Right atrium auricular region (tissue), 2 donors: ENCODE measurements at regions not wholly inside any gene's neighbourhood (a gene's known extent, or its start where the extent isn't known, plus 50 kb on each side); places are given as distances from the start of the nearest gene placed in this dataset.

Experiments
- DNase-seq: peaks from one replicate; pipeline ENCODE4 v3.0.0-alpha.2; 2019; ENCODE audit warnings: low spot score
- H3K27ac ChIP-seq, 2 donors: fragments of 200-600 bp; sonication (generic); 1 replicate in 1 of 2; 2 replicates in 1 of 2; pipeline ENCODE4 v1.5.1; 2016 to 2019
- H3K27me3 ChIP-seq, 2 donors: fragments of 200-600 bp; sonication (generic); one replicate each; pipeline versions ENCODE4 v1.5.1 to v1.6.0; 2017 to 2019
- H3K36me3 ChIP-seq: fragments of 200-600 bp; sonication (generic); one replicate; pipeline ENCODE4 v1.5.1; 2016
- H3K4me1 ChIP-seq, 2 donors: fragments of 200-600 bp; sonication (generic); one replicate each; pipeline versions ENCODE4 v1.5.1 to v1.6.0; 2017 to 2019
- H3K4me3 ChIP-seq, 2 donors: fragments of 200-600 bp; sonication (generic); 1 replicate in 1 of 2; 2 replicates in 1 of 2; pipeline ENCODE4 v1.5.1; 2017 to 2019; ENCODE audit warnings: mild to moderate bottlenecking in 1 of 2, moderate library complexity in 1 of 2
- H3K9me3 ChIP-seq, 2 donors: fragments of 200-600 bp; sonication (generic); one replicate each; pipeline ENCODE4 v1.5.1; 2019
- TF ChIP-seq, protein P1 (sequence below), 2 donors: fragments of 200-600 bp; sonication (generic); IDR thresholded peaks; one replicate each; pipeline ENCODE4 v1.5.1; 2019; ENCODE audit warnings: antibody characterized with exemption in 2 of 2

DNA sequence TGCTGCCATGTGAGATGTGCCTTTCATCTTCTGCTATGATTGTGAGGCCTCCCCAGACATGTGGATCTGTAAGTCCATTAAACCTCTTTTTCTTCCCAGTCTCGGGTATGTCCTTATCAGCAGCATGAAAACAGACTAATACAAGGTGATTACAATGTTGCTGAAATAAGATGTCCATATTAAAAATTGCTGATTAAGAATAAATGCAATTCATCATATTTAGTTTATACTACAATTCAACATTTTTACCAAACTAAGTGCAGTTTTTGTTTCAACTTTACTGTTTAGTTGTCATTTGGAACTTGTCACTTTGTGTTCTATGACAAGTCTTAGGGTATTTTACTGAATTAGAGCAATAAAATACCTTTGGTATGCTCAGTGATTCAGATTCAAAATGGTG is 127.6 kb upstream of the TMCO5A start:
- Histone ChIP-seq H3K4me3 (no peak overlapping the region), H3K9me3 (no peaks in the 10 kb centered on the region), H3K4me1 (no peaks in the 10 kb centered on the region), H3K27me3 (no peaks in the 10 kb centered on the region), H3K36me3 (no peaks in the 10 kb centered on the region), H3K27ac (no peak overlapping the region)
- no peak for DNase-seq
- TF ChIP-seq, protein P1, sequence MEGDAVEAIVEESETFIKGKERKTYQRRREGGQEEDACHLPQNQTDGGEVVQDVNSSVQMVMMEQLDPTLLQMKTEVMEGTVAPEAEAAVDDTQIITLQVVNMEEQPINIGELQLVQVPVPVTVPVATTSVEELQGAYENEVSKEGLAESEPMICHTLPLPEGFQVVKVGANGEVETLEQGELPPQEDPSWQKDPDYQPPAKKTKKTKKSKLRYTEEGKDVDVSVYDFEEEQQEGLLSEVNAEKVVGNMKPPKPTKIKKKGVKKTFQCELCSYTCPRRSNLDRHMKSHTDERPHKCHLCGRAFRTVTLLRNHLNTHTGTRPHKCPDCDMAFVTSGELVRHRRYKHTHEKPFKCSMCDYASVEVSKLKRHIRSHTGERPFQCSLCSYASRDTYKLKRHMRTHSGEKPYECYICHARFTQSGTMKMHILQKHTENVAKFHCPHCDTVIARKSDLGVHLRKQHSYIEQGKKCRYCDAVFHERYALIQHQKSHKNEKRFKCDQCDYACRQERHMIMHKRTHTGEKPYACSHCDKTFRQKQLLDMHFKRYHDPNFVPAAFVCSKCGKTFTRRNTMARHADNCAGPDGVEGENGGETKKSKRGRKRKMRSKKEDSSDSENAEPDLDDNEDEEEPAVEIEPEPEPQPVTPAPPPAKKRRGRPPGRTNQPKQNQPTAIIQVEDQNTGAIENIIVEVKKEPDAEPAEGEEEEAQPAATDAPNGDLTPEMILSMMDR (IDR thresholded peaks at IDR 0.05): no peak

DNA sequence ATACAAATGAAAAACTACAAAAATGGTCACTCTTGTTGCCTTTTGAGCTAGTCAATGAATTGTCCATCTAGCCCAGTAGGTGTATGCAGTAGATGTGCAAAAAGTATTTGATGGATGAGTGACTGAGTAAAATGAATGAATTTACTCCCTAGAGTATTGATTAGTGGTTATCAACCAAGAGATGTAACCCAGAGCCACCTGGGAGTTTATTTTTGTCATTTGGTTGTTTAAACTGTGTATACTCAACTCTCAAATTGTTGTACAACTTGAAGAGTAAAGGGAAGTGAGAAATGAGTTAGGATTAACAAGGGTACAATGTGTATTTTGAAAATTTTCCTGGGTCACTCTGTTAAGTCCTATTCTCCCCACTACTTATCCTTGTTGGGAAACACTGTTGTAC is 124.1 kb upstream of the TMCO5A start:
- Histone ChIP-seq H3K4me3 (no peak overlapping the region), H3K27me3 (no peaks in the 10 kb centered on the region), H3K27ac (no peak overlapping the region), H3K36me3 (no peaks in the 10 kb centered on the region), H3K4me1 (no peaks in the 10 kb centered on the region), H3K9me3 (no peaks in the 10 kb centered on the region)
- no peak for DNase-seq
- TF ChIP-seq, protein P1 (IDR thresholded peaks at IDR 0.05): no peak

DNA sequence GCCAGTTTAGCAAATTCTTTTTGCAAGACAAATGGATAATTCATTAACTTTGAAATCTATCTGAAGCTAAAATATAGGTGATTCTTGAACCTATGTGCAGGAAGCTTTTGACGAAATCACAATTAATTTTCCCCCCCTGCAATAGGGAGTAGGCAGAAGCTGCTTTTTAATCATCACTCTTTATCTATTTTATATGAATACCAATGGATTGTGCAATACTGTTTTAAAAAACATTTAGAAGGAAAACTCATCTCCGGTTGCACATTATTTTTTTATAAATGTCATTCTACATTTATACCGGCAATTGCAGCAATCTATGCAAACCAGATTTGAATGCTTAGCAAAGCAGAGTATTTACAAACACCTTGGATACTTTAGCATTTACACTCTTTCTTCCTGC is 121.1 kb upstream of the TMCO5A start:
- Histone ChIP-seq H3K4me3 (no peak overlapping the region), H3K27ac (no peak overlapping the region), H3K36me3 (no peaks in the 10 kb centered on the region), H3K27me3 (no peaks in the 10 kb centered on the region), H3K4me1 (no peaks in the 10 kb centered on the region), H3K9me3 (no peaks in the 10 kb centered on the region)
- no peak for DNase-seq
- TF ChIP-seq, protein P1 (IDR thresholded peaks at IDR 0.05): no peak

DNA sequence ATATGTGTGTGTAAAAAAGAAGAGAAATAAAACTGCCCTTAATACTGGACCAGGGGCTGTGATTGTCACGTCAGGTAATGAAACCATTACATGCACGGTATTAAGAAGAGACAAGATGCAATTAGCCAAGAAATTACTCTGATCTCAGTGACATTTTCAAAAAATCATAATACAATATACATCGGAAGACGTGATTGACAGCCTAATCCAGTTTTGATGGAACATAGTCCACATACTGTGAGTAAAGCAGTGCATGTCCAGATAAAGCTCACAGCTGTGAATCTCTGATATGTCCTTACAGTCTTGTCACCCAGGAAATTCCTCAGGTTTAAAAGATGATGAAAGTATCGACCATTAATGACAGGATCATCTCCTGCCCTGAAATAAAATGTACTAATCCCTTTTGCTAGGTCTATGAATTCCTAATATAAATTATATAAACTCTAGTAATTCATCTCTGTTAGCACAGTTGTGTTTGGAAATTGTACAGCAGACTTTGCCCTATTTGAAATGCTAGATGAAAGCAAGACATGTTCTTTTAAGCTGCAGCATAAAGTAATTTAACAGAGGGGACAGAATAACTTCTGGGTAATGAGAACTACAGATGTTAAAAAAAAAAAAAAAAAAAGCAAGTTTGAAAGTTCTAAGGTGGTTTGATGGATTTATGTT is 119.5 kb upstream of the TMCO5A start:
- no peaks in the 10 kb centered on the region for H3K4me1 ChIP-seq
- no peak overlapping the region for H3K4me3 ChIP-seq
- H3K9me3 ChIP-seq: no peaks in the 10 kb centered on the region
- TF ChIP-seq, protein P1 (IDR thresholded peaks at IDR 0.05): no peak
- DNase-seq: no peak
- H3K27ac ChIP-seq: no peak overlapping the region
- H3K27me3 ChIP-seq: no peaks in the 10 kb centered on the region
- no peaks in the 10 kb centered on the region for H3K36me3 ChIP-seq

DNA sequence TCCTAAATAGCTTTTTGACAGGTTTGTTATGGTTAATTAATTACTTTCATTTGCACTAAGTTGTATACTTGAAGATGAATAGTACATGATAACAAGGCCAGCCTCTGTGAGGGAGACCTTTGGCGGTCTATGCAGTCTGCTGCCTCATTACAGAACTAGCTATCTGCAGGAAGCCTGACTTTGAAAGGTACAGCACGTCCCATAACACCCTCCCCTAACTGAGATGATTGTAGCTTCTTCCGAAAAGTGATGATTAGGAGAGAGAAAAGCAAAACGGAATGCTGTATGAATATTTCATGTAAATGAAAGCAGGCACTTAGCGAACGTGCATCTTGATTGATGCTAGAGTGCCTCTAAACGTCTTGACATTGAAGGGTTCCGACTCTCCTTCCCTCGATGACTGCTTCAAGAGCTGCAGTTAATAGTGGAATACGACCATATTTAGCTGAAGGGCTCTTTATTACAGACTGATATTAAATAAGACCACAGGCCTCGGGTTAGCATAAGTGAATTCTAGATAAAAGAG is 116.2 kb upstream of the TMCO5A start:
- Histone ChIP-seq H3K27ac (no peak overlapping the region), H3K27me3 (no peaks in the 10 kb centered on the region), H3K4me3 (no peak overlapping the region), H3K36me3 (no peaks in the 10 kb centered on the region), H3K9me3 (no peaks in the 10 kb centered on the region), H3K4me1 (no peaks in the 10 kb centered on the region)
- TF ChIP-seq, protein P1 (IDR thresholded peaks at IDR 0.05): no peak
- no peak for DNase-seq

DNA sequence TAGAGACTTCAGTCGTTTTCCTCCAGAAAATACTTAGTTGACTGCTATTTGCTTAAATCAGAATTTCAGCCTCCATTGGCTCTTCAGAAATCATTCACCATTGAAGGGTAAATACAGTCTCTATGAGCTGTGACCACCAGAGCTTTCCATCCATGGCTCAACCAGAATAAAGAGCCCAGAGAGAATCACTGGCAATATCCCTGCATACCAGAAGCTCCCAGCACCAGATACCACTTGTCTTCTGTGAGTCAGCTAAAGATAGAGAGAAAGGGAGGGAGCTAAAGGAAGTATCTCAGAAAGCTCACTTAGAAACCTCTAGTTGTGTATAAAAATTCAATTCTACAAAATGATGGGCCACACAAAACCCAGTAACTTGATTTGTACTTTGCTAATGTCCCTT is 115.2 kb upstream of the TMCO5A start:
- Histone ChIP-seq H3K36me3 (no peaks in the 10 kb centered on the region), H3K4me1 (no peaks in the 10 kb centered on the region), H3K27me3 (no peaks in the 10 kb centered on the region), H3K9me3 (no peaks in the 10 kb centered on the region), H3K27ac (no peak overlapping the region), H3K4me3 (no peak overlapping the region)
- DNase-seq: no peak
- TF ChIP-seq, protein P1 (IDR thresholded peaks at IDR 0.05): no peak
